HepG2 (cell line): ENCODE measurements at regions not wholly inside any gene's neighbourhood (a gene's known extent, or its start where the extent isn't known, plus 50 kb on each side); places are given as distances from the start of the nearest gene placed in this dataset.

Source experiments
- CTCF ChIP-seq: sonication (generic); formaldehyde crosslinking; IDR thresholded peaks from 2 replicates; pipeline ENCODE4 v1.5.0; 2020; ENCODE audit warnings: mild to moderate bottlenecking, missing genetic modification reagents, moderate library complexity
- DPF2 ChIP-seq: sonication (generic); formaldehyde crosslinking; IDR thresholded peaks from 2 replicates; pipeline ENCODE4 v1.4.0; 2020; ENCODE audit warnings: mild to moderate bottlenecking, low read depth, missing genetic modification reagents, borderline replicate concordance
- HDAC2 ChIP-seq: sonication (generic); formaldehyde crosslinking; IDR thresholded peaks from 2 replicates; pipeline ENCODE4 v1.4.0; 2020; ENCODE audit warnings: missing genetic modification reagents
- KLF9 ChIP-seq: IDR thresholded peaks from 2 replicates; pipeline ENCODE4 v1.6.1; 2016; ENCODE audit warnings: low read depth

DNA sequence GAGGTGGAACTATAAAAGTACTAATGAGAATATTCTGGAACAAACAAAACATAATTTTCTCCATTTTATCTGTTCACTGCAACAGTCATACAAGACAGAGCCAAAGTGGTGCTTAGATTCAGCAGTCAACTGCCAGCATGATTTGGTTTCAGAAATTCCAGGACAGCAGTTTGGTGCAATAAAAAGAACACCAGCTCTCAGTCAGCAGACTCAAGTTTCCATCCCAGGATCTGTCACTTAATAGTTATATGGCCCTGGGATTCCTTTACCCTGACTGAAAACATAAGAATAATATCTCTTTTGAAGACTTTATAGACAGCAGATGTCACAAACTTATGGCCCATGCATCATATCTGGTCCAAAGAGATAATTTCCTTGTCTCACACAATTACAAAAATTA, 92.8 kb upstream of the RASEF start:
- TF ChIP-seq CTCF (CRISPR knock-in tag) (no peak), HDAC2 (CRISPR knock-in tag) (no peak), DPF2 (no peak), KLF9 (no peak)
